ENCODE measurements at regions not wholly inside any gene's neighbourhood (a gene's known extent, or its start where the extent isn't known, plus 50 kb on each side); places are given as distances from the start of the nearest gene placed in this dataset.

DNA sequence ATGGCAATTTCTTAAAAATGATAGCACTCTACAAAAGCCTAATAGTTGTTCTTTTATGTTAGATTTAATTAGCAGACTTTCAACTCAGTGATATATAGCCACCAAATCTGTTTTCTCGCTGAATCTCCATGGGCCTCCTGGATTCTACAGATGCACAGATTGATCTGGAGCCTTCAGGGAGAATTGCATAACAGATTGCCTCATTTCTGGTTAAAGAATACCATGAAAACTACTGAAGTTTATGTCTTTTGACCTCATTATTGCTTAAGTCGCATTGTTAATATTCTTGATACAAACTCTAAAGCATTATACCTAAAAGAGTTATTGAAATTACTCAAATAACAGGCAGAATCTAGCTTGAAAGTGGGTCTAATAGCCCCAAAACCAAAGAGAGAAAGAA is 53.7 kb upstream of the PRR20A start:
- Mint-ChIP-seq H3K9me3 (peaks cover 4% of the 10 kb centered on the region), H3K27ac (no peak overlapping the region), H3K27me3 (ENCODE audit: low read depth, poor library complexity) (no peaks in the 10 kb centered on the region), H3K4me1 (no peaks in the 10 kb centered on the region), H3K4me3 (no peak overlapping the region), H3K36me3 (ENCODE audit: low read depth) (no peaks in the 10 kb centered on the region)
- TF ChIP-seq, protein P1, sequence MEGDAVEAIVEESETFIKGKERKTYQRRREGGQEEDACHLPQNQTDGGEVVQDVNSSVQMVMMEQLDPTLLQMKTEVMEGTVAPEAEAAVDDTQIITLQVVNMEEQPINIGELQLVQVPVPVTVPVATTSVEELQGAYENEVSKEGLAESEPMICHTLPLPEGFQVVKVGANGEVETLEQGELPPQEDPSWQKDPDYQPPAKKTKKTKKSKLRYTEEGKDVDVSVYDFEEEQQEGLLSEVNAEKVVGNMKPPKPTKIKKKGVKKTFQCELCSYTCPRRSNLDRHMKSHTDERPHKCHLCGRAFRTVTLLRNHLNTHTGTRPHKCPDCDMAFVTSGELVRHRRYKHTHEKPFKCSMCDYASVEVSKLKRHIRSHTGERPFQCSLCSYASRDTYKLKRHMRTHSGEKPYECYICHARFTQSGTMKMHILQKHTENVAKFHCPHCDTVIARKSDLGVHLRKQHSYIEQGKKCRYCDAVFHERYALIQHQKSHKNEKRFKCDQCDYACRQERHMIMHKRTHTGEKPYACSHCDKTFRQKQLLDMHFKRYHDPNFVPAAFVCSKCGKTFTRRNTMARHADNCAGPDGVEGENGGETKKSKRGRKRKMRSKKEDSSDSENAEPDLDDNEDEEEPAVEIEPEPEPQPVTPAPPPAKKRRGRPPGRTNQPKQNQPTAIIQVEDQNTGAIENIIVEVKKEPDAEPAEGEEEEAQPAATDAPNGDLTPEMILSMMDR (IDR thresholded peaks at IDR 0.05) = no peak
- no peak for DNase-seq
